GM19395 (cell line): ENCODE measurements at regions not wholly inside any gene's neighbourhood (a gene's known extent, or its start where the extent isn't known, plus 50 kb on each side); places are given as distances from the start of the nearest gene placed in this dataset.

Experiments
- ATAC-seq: cut with Tn5 transposase; IDR thresholded peaks from one replicate; pipeline ENCODE4 v1.9.1; 2021; ENCODE audit warnings: mild to moderate bottlenecking, moderate library complexity; ENCODE audit not compliant: unreplicated experiment

DNA sequence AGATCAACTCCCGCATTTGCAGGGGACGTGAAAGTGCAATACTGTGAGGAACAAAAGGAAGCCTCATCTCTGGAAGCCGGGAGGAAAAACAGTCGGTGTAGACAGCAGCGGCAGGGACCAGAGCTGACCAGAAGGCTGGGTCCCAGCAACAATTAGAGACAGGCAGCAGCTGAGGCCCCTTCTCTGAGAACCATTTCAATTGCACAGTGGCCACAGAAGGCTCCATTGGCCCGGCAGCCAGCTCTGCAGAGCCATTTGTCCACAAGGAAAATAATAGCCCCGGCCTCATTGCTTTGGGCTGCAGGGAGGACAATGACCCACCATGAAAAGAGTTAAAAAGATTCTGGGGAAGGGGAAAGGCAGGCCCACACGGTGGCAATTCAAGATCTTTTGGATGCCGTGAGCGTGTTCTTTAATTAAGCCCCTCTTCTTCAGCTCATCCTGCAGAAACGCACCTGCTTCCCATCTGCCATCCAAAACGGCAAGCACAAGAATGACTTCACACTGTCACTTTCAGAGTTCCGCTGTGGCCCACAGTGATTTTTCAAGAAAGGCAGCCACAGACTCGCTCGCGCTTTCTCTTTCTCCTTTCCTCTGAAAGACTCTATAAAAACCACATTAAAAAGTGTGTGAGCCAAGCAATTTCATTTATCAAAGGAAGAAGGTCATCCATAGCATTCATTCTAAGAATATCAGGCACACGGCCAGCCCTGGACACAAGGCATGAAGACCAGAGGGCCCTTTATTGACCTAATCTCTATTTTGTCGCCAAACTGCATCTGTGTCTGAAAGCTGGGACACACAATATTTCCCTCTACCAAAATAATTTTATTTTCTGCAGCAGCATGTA, 293.6 kb downstream of the SOX11 start:
- no peak for ATAC-seq

DNA sequence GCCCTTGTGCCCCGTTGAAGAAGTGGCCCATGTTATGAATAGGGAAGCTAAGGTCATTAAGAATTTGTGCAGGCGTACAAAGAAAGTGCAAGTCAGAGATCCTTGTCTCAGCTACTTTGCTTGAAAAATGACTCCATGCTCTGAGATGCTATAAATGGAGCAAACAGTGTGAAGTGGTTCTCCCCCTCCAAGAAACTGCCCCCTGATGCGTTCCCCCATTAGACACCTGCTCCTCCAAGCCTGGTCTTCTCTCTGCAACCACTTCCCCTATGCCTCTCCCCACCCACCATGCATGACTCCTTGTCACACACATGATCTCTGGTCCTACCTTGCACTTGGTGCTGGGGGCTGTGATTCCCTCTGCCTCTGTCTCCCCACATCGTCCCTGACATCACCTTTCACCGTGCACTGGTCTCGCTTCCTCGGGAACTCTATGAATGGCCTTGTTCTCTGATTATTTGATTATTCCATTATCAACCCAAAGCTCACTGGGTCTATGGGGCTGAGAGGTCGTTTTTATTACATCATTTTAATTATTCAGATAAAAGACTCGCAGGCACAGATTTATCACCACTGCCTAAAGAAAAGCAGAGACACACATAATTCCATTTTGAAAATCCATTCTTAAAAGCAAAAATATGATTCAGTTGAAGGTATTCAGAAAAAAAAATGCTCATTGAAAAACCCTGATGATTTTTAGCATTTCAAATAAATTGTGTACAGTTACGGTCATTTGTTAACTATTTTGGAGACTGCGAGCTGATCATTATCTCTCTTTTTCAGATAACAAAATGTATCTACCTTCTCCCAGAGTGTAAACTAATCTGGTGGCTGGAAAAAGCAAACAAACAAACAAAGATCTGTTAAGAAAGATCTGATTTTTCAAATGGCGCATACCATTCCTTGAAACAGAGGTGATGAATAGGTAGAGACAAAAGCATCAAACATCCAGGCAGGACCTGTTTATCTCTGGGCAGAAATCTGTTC, 294.9 kb downstream of the SOX11 start:
- no peak for ATAC-seq

DNA sequence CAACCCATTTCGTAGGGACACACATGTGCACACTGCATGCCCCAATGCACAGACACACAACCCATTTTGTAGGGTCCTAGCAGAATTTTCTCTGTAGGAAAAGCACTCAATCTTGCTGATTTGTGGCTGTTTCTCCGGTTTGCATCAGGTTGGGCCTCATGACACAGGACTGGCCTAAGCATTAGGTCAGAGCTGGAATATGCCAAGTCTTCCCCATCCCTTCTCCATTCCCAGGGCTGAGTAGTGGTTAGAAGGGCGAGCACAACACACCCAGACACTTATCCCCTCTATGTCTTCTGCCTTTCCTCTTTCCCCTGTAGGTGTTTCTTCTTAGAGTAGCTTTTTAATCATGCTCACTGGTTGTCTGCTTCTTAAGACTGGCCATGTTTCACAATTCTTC, 295.9 kb downstream of the SOX11 start:
- no peak for ATAC-seq

DNA sequence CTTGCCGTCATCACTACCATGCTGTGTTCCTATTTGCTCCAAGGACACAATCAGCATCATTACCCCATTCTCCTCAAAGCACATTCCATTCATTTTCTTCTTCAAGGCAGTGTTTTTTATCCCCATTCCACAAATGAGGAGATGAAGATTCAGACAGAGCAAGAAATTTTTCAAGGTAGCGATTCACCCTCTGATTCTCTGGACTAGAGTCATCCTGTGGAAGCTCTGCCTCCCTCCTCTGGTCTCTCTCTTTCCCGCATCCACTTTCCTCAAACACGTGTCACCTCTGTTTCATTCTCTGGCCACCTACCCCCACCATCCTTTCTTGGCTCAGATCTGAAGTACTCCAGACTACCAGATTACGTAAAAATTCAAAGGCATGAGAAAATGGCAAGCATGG, 297.9 kb downstream of the SOX11 start:
- ATAC-seq = no peak

DNA sequence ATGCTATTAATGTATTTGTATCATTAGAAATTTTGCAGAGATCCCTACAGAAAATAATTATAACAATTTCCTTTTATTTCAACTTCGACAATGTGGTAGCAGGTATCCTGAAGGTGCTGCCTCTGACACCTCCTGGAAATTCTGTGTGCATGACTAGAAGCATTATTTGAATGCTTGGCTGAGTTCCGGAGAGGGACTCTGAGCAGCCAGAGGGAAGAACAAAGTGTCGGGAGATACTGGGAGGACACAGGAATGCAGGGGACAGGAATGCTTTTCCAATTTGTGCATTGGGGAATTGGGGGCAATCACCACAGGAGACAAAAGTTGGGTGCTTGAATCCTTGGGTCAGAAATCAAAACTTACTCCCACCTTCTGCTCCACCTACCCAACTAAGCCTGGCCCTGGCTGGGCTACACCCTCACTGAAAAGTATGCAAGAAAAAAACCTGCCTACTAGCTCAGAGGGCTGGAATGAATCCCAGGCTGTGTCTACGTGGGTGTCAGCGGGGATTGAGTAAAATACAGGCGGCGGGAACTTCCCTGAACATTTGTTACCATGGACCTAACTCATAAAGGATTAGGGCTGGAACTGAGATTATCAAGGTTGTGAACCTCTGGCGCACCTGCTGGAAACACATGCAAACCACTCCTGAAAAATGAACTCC, 299.3 kb downstream of the SOX11 start:
- no peak for ATAC-seq

DNA sequence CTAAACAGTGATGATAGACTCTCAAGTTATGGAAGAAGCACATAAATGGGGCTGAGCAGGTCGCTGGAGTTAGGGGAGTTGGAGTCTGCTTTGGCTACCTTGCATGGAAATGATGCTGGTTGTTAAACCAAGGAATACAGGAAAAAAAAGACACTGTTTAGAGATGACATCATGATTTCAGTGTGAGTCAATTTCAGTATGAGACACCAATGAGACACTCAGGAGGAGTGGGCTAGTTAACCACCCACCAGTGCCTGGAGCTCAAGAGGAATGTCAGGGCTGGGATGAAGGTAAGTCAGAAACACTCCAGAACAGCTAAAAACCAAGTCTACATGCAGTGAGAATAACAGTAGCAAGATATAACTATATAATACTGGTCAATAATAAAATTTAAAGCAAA, 303.6 kb downstream of the SOX11 start:
- ATAC-seq = no peak

DNA sequence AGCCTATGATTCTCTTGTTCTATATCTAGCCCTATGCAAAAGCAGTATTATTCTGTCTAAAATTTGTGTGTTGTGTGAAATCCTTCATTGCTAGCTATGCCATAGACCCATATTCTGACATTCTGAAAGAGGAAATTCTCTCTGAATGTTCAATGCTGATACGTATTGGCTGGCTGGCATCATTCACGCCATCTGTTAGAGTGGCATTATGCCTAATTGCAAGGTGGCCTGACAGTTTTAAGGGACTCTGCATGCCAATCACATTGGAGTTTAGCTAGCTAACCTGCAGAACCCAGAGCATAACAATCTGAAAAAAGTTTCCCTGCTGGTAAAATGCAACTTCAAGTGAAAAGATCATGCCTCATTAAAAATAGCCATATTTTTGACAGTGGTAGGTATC, 316.0 kb downstream of the SOX11 start:
- no peak for ATAC-seq

DNA sequence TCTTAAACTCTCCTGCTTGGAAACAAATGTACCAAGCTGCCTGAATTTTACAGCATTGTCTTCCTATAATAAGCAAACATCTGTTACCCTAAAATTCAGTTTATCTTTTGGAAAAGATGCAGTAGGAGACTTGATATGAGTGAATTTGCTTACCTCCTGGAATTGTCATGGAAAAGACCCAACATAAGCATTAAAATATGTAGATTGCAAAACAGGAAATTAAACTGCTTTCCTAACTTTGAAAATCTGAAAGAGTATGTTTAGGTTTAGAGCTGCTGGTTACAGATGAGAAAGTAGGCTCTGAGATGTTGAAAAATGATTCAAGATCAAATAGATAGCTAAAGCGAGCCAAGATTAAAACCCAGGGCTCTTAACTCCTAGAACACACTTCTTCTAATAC, 316.5 kb downstream of the SOX11 start:
- ATAC-seq = no peak

DNA sequence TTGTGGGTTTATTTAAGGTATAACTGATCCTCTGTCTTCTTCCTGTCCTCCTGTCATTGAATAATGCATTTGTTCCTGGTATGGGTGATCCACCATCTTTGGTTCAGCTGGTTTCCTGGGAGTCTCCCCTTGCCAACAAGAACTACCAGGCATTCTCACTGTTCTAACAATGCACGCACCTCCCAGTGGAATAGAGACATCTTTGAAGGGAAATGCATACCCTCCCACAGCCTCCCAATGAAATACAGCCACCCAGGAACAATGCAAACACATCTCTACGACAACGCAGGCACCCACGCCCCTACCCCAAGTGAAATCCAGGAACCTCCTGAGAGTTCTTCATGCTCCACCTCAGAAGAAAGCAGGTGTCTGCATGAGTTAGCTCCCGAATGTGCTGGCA, 318.0 kb downstream of the SOX11 start:
- ATAC-seq = no peak

DNA sequence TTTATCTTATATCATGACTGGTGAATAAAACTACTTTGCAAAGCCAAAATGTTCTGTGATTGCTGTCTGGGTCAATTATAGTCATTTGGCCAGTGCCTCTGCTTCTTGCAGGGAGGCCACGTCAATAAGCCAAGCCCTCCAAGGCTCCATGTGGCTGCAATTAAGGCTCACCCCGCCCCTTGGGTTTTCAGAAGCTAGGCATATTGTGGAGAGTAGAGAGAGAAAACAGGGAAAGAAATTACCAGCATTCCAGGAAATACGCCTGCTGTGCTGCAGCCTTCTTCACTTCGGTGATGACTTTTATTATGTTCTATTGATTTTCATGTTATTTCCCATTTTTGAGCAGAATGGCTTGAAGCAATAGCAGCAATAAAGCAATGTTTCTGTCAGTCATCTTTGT, 319.7 kb downstream of the SOX11 start:
- no peak for ATAC-seq

DNA sequence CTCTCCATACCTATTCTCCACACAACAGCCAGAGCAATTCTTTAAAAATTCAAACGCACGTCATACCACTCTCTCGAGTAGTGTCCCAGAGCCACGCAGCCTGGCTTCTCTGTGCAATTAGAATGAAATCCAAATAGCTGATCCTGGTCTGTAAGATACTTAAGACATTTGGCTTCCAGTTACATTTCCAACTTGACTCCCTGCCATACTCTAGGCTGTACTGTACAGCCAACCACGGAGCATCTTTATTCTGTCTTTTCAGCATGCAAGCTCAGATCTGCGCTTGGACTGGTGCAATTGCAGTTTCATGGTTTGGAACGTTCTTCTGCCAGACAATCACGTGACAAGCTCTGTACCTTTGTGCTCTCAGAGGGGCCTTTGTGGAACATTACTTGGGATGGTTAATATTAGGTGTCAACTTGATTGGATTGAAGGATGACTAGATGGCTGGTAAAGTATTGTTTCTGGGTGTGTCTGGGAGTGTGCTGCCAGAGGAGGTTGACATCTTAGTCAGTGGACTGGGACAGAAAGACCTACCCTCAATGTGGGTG, 325.6 kb downstream of the SOX11 start:
- ATAC-seq = no peak

DNA sequence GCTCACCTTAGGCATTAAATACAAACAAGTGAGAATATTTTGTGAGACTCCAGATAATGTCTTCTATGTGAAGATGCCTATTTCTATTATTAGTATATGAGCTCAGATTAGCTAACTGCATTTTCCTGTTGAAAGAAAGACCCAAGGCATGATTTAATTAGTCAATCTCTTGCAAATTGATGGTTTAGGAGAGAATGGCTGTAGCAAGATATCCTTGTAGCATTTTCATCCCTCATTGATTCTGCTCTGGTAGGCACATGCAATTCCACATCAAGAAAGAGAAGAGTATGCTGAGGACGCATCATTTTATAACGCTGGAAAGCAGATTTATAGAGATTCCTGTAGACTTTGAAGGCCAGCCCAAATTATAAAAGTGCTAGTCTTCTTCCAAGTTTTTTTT, 332.0 kb downstream of the SOX11 start:
- no peak for ATAC-seq

DNA sequence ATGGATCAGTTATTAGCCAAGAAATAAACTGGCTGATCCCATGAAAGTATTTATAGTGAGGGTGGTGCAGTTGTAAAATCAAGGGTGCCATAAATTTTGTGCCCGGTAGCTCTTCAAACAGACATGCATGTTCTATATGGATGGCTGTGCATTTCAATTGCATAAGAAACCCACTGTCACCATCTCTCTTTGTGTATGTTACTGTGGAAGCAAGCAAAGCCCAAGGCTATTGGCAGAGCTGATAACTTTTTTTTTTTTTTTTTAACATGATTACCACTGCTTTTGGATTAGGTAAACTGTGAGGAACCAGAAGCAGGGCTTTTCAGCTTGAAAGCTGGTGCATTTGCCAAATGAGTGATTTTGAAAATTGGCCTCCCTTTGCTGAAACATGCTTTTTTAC, 332.6 kb downstream of the SOX11 start:
- no peak for ATAC-seq

DNA sequence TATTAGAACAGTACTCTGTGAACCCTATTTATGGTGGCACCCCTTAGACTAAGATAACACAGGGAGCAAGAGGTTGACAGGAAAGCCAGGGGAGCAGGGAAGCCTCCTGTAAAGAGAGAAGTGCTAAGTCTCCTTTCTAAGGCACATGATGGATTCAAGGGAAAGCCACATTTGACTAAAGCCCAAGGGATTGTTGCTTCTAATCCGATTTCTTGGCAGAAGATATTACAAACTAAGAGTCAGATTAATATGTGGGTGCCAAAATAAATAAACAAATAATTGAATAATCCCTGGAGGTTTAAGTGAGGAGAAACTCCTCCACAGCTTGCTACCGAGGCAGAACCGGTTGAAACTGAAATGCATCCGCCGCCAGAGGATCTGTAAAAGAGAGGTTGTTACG, 333.2 kb downstream of the SOX11 start:
- ATAC-seq = no peak

DNA sequence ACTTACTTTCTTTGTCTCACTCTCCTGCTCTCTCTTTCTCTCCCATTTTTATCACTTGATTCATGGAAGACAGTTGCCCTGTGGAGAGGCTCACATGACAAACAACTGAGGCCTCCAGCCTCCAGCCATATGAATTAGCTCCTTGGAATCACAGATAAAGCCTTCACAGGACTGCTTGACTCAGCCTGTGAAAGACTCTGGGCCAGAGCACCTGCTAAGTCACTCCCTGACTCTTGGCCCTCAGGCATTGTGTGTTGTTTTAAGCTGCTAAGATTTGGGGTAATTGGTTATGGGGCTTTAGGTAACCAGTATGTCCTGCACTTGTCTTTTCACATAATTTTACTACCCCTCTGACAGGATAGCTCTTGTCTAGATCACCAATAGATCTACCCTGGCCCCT, 334.9 kb downstream of the SOX11 start:
- ATAC-seq = no peak

DNA sequence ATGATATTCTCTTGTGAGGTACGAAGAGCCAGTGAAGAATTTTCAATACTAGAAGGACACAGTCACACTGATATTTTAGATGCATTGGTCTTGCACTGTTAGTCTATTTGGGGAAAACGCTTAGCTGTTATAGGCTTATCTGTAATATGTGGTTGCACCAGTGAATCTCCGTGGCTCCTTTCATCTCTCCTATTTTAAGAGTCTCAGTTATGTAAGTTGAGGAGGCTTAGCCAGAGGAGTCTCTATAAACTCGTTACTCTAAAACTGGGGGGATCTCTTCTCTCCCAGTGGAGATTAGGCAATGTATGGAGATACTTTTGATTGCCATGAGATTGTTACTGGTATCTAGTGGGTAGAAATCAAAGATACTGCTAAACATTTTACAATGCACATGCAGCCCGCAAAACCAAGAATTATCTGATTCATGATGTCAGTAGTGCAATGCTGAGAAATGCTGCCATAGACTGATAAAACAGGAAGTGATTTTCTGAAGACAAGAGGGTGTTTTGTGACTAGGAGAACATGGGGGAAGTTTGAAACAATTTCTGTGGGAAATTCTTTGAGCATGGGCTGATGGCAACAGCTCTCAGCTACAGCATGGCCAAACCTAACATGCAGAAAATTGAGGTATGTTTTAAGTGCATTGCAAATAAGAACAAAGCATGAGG, 339.1 kb downstream of the SOX11 start:
- no peak for ATAC-seq

DNA sequence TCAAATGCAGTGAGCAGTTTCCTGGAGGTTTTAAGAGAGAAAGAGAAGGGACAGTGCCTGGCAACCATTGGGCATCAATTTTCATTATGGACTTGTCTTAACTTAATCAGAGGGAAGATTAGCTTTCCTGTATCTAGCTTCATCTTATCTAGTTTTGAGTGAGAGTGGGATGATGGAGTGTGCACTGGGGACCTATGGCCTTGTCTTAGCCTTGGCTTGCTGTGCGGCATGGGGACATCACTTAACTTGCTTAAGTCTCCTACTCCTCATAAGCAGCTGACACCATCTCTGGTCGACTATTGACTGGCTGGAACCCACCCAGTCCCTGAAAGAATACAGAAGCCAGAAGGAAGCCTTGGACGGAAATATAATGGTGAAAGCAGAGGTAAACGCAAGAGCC, 344.0 kb downstream of the SOX11 start:
- ATAC-seq = no peak

DNA sequence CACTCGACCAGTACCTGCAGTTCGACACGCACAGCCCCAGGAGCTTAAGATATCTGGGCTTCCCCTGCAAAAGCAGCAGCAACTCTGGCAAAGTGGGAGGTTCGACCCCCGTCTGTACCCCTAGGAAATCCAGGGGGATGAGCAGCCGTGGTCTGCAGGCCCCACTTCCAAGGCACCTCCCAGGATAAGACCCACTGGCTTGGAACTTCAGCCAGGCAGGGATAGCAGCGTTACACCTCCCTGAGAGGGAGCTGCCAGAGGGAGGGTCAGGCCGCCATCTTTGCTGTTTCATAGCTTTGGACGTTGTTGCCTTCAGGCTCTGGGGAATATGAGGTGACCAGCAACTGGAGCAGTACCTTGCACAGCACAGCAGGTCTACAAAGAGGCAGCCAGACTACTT, 351.1 kb downstream of the SOX11 start:
- no peak for ATAC-seq

DNA sequence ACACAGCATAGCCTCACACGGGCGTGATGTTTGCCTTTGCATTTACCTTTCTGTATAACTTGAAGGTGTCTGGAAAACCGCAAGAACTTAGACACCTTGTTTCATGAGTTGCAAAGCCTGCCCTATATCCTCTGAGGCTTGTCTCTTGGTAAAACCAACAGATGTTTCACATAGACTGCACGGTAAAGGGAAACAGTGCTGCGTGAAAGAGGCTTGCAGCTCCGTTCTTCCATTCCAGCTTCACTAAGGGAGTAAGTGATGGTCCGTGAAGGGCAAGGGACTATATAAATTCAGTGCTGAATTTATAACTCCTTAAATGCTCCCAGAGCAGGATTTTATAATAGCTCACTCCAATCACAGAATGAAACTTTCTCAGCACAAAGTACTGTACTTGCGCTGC, 360.5 kb downstream of the SOX11 start:
- no peak for ATAC-seq

DNA sequence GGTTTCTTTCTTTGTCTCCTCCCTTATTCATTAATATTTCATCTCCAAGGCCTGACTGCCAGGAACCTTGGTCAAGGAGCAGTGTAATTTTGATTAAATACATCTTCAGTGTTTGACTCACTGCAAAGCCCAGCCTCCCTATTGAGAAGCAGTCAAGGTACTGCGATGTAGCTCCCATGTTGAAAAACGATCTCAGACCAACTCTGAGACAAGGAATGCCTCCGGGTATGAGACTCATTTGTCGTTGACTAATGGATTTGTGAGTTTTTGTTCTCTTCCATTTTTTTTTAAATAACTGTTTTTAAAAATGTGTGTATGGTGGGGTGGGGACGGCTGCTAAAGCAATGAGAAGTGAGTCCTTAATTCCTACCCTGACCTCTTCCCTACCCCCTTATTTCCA, 361.6 kb downstream of the SOX11 start:
- ATAC-seq = no peak
